GM18951 (cell line): ENCODE measurements at regions not wholly inside any gene's neighbourhood (a gene's known extent, or its start where the extent isn't known, plus 50 kb on each side); places are given as distances from the start of the nearest gene placed in this dataset.
"Not testable (repeated sequence)": the region's sequence is repeated elsewhere in the genome, so short reads cannot be mapped to it uniquely, and the experiment has no call there.

Experiments used
- POLR2A ChIP-seq: IDR thresholded peaks from 4 replicates; pipeline ENCODE4 v1.6.1; 2011; ENCODE audit warnings: mild to moderate bottlenecking; ENCODE audit not compliant: insufficient read length, insufficient read depth; ENCODE audit errors: extremely low read depth
- in situ Hi-C: fragments of 300-500 bp; cut with MboI; formaldehyde crosslinking; loops from one replicate; pipeline ENCODE4 v1.12.0; 2022; ENCODE audit warnings: low sequenced_read_pairs, mixed read lengths, inconsistent platforms; ENCODE audit not compliant: unreplicated experiment

GRCh38 chr14:87617079-87617478 lies 375.9 kb downstream of the GALC start:
- no peak for TF ChIP-seq POLR2A
- in situ Hi-C loops: no loop called here

- no peak for TF ChIP-seq POLR2A
- in situ Hi-C loops: no loop called here
Measured at GRCh38 chr14:87615822-87616679, 376.9 kb downstream of the GALC start.

DNA sequence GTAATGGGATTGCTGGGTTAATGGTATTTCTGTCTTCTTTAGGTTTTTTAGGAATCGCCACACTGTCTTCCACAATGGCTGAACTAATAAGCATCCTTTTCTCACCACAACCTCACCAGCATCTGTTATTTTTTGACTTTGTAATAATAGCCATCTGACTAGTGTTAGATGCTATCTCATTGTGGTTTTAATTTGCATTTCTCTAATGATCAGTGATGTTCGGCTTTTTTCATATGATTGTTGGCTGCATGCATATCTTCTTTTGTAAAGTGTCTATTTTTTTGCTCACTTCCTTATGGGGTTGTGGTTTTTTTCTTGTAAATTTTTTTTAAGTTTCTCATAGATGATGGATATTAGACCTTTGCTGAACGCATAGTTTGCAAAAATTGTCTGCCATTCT lies 377.9 kb downstream of the GALC start:
- in situ Hi-C loops: no loop called here
- no peak for TF ChIP-seq POLR2A

DNA sequence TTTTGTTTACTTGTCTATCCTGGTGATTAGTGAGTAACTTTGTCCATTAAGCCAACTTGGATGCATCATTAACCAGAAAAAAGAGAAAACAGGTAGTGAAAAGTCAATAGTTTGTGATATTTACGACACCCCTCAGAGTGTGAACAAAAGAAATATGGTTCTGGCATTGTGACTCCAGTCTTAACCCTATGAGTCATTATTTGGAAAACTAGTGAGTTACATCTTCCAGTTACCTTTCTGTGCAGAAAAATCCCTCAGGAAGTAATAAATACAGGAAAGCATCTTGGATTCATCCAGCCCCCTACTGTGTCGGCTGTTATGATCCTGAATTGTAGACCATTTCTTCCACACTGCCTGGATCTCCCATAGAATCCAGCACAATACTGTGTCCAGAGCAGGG lies 379.1 kb downstream of the GALC start:
- no peak for TF ChIP-seq POLR2A
- in situ Hi-C loops: no loop called here

DNA sequence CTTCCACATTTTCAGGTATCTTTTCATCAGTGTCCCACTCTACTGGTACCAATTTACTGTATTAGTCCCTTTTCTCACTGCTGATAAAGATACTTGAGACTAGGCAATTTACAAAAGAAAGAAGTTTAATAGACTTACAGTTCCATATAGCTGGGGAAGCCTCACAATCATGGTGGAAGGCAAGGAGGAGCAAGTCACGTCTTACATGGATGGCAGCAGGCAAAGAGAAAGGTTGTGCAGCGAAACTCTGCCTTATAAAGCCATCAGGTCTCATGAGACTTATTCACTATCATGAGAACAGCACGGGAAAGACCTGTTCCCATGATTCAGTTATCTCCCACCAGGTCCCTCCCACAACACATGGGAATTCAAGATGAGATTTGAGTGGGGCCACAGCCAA lies 385.9 kb downstream of the GALC start:
- in situ Hi-C loops: not testable (repeated sequence)

GRCh38 chr14:87601036-87601435 lies 391.9 kb downstream of the GALC start:
- in situ Hi-C loops: no loop called here
- no peak for TF ChIP-seq POLR2A

- in situ Hi-C loops: no loop called here
- no peak for TF ChIP-seq POLR2A
Measured at GRCh38 chr14:87600240-87600639, 392.7 kb downstream of the GALC start.

- no peak for TF ChIP-seq POLR2A
- in situ Hi-C loops: no loop called here
Measured at GRCh38 chr14:87581298-87581697, 411.7 kb downstream of the GALC start.

- in situ Hi-C loops: no loop called here
- TF ChIP-seq POLR2A: no peak
Measured at GRCh38 chr14:87579036-87579435, 413.9 kb downstream of the GALC start.

DNA sequence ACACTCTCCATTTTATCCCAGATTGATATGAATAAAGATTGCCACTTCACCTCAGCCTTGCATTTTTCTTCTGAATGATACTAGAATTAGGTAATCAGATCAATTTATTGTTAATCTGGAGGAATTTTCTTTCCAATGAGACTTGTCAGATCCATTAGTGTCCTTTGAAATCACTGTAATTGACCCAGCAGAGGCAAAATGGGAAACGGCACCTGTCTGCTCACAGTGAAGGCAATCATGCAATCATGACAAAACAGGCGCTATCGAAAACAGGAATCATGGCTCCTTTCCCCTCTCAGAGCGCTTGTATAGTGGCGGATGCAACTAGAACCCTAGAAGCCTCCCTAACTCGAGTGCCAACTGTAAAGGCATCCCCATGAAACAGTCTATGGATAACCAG lies 417.6 kb downstream of the GALC start:
- TF ChIP-seq POLR2A: no peak
- in situ Hi-C loops: no loop called here

GRCh38 chr14:87573591-87573990 lies 419.4 kb downstream of the GALC start:
- in situ Hi-C loops: no loop called here
- TF ChIP-seq POLR2A: no peak

GRCh38 chr14:87567618-87568295 lies 425.2 kb downstream of the GALC start:
- in situ Hi-C loops: no loop called here
- TF ChIP-seq POLR2A: no peak

GRCh38 chr14:87566991-87567390 lies 426.0 kb downstream of the GALC start:
- no peak for TF ChIP-seq POLR2A
- in situ Hi-C loops: no loop called here

- in situ Hi-C loops: no loop called here
- no peak for TF ChIP-seq POLR2A
Measured at GRCh38 chr14:87547536-87547935, 445.4 kb downstream of the GALC start.
